Testis (tissue), 2 donors: ENCODE measurements at regions not wholly inside any gene's neighbourhood (a gene's known extent, or its start where the extent isn't known, plus 50 kb on each side); places are given as distances from the start of the nearest gene placed in this dataset.

Experiments
- DNase-seq: peaks from one replicate; pipeline ENCODE4 v3.0.0-alpha.2; 2019
- H3K27ac ChIP-seq, 2 donors: fragments of 200-600 bp; sonication (generic); one replicate each; pipeline ENCODE4 v1.5.1; 2019
- H3K27me3 ChIP-seq: fragments of 200-600 bp; sonication (generic); one replicate; pipeline ENCODE4 v1.5.1; 2019
- H3K36me3 ChIP-seq: fragments of 200-600 bp; sonication (generic); one replicate; pipeline ENCODE4 v1.5.1; 2017; ENCODE audit warnings: low read depth; ENCODE audit errors: missing control alignments
- H3K4me1 ChIP-seq: fragments of 200-600 bp; sonication (generic); one replicate; pipeline ENCODE4 v1.5.1; 2019
- H3K4me3 ChIP-seq, 2 donors: fragments of 200-600 bp; sonication (generic); one replicate each; pipeline ENCODE4 v1.5.1; 2017 to 2019
- H3K9me3 ChIP-seq: fragments of 200-600 bp; sonication (generic); one replicate; pipeline ENCODE4 v1.5.1; 2017
- CTCF ChIP-seq, 3 experiments: fragments of 450-650 bp in 2 of 3; fragments of 200-600 bp in 1 of 3; sonication (generic) in 1 of 3; IDR thresholded peaks; one replicate each; pipeline ENCODE4 v1.5.1; 2016 to 2019; ENCODE audit warnings: antibody characterized with exemption in 3 of 3, mild to moderate bottlenecking in 2 of 3, moderate library complexity in 1 of 3
- POLR2A ChIP-seq: fragments of 450-650 bp; IDR thresholded peaks from one replicate; pipeline ENCODE4 v1.6.1; 2017; ENCODE audit warnings: antibody characterized with exemption, mild to moderate bottlenecking, moderate library complexity
- WGBS, 2 donors: methylation state at CpG; one replicate each; pipeline ENCODE4 v1.1.5; 2018; 5-methylcytosine and 5-hydroxymethylcytosine counted together
- intact Hi-C: fragments of 100-400 bp; cut with DNase I; formaldehyde crosslinking; loops from one replicate; pipeline ENCODE4 v1.15.1; 2023; ENCODE audit warnings: low total_unique reads

DNA sequence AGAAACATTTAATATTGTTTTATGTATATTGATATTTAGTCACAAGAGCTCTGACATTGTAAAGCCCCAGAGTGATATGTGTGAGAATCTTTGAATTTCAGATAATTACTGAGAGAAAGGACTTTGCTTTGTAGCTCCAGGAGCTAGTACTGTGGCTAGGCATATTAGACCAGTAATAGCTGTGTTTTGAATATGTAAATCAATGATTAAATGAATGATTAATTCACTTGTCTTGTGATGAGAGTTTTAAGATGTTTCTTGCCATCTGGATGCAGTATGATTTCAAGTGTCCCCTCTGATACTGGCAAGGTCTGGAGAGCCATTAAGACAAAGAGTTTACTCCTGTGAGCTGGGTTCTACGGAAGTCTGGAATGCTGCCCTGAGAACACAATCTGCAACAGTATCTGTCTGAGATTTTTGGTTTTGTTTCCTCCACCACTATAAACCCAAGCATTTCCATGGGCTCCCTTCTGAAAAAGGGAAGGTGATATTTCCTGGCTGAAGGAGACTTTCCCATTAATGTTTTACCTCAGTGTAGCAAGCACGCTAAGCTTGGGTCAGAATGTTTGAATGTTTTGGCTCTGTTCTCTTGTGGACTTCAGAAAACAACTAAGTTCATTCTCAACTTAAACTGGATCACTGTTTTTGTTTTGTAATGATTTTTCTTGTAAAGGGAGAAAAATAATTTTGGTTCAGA, 61.3 kb upstream of the BICC1 start:
- H3K9me3 ChIP-seq: no peaks in the 10 kb centered on the region
- peaks cover 8% of the 10 kb centered on the region for H3K4me1 ChIP-seq
- intact Hi-C loops: no loop called here
- 19 to 34% methylated on average over 2 of the region's 2 CpGs for WGBS, 2 donors
- H3K36me3 ChIP-seq: no peaks in the 10 kb centered on the region
- H3K4me3 ChIP-seq: no peak overlapping the region
- no peak for DNase-seq
- no peaks in the 10 kb centered on the region for H3K27me3 ChIP-seq
- peak overlapping the region in 1 of 2 donors; percentile 21 for H3K27ac ChIP-seq
- TF ChIP-seq POLR2A (no peak), CTCF (IDR thresholded peaks at IDR 0.05) (no peak)

DNA sequence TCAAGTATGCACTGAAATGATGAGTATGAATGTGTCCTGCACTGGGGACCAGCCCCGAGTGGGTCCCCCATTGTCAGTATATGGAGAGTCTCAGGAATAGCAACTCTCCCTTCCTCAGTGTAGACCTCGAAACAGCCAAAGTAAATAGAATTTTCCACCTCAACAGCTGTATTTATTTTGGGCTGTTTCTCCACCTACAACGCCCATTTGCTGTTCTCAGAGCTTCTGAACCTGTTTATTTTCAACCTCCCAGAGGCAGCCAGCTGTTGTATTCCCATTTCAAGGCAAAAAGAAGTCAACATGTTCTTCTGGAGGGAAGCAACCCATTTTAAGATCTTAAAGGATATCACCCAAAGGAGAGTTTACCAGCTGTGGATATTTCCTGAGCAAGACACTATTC, 59.6 kb upstream of the BICC1 start:
- 62 to 63% methylated on average over 3 of the region's 3 CpGs for WGBS, 2 donors
- no peak for DNase-seq
- Histone ChIP-seq H3K9me3 (no peaks in the 10 kb centered on the region), H3K4me1 (peaks cover 8% of the 10 kb centered on the region), H3K36me3 (no peaks in the 10 kb centered on the region), H3K27me3 (no peaks in the 10 kb centered on the region), H3K4me3 (no peak overlapping the region), H3K27ac (no peak overlapping the region)
- TF ChIP-seq CTCF (IDR thresholded peaks at IDR 0.05) (no peak), POLR2A (no peak)
- intact Hi-C loops: no loop called here

DNA sequence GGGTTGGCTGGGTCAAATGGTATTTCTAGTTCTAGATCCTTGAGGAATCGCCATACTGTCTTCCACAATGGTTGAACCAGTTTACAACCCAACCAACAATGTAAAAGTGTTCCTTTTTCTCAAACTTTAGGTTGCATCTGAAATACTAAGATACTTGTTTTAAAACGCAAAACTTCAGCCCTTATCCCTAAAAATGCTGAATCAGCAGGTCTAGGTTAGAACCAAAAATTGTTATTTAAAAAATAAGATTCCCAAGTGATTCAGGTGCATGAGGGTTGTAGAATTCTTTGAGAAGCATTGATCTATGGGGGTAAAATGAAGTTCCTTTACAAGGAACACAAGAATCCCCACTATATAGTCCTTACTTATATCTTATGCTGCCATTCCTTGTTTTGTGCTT, 56.5 kb upstream of the BICC1 start:
- H3K4me3 ChIP-seq: no peak overlapping the region
- no peaks in the 10 kb centered on the region for H3K27me3 ChIP-seq
- H3K27ac ChIP-seq: no peak overlapping the region
- H3K4me1 ChIP-seq: peaks cover 6% of the 10 kb centered on the region
- no peak for DNase-seq
- intact Hi-C loops: no loop called here
- H3K36me3 ChIP-seq: no peaks in the 10 kb centered on the region
- 87 to 88% methylated on average over 2 of the region's 2 CpGs for WGBS, 2 donors
- H3K9me3 ChIP-seq: no peaks in the 10 kb centered on the region
- TF ChIP-seq CTCF (IDR thresholded peaks at IDR 0.05) (no peak), POLR2A (no peak)

- Histone ChIP-seq H3K36me3 (no peaks in the 10 kb centered on the region), H3K9me3 (no peaks in the 10 kb centered on the region), H3K4me3 (no peak overlapping the region), H3K27ac (no peak overlapping the region), H3K27me3 (no peaks in the 10 kb centered on the region), H3K4me1 (no peaks in the 10 kb centered on the region)
- no peak for TF ChIP-seq POLR2A
- no peak for TF ChIP-seq CTCF (IDR thresholded peaks at IDR 0.05)
- no peak for DNase-seq
- intact Hi-C loops: no loop called here
- WGBS, 2 donors: 33 to 39% methylated on average over 3 of the region's 3 CpGs
Observed at GRCh38 chr10:58457761-58458616, 54.7 kb upstream of the BICC1 start.
